HepG2 (cell line): ENCODE measurements at regions not wholly inside any gene's neighbourhood (a gene's known extent, or its start where the extent isn't known, plus 50 kb on each side); places are given as distances from the start of the nearest gene placed in this dataset.

Experiments
- ATAC-seq: fragments of 200-7000 bp; cut with Tn5 transposase; 3 replicates; pipeline ENCODE4 v1.9.1; 2020; ENCODE audit warnings: mild to moderate bottlenecking, moderate library complexity
- BruUV-seq: library from RNA; stranded (reverse); fragments of 400-500 nt; replicated peaks from 2 replicates; lab custom pipeline; 2021; lab: Mats Ljungman, UMichigan
- CTCF ChIA-PET: fragments of 300-600 bp; formaldehyde crosslinking; extraction: SDS; loops from one replicate; lab custom pipeline; 2021; ENCODE audit warnings: low total read pairs, inconsistent platforms, low intra/inter-chr PET ratio; lab: Yijun Ruan, JAX
- POLR2A ChIA-PET: fragments of 350-600 bp; sonication (Branson Sonifier 250); formaldehyde crosslinking; loops from one replicate; lab custom pipeline; 2020; ENCODE audit warnings: antibody characterized with exemption, inconsistent platforms; lab: Yijun Ruan, JAX
- DNase-seq: peaks from one replicate; pipeline ENCODE4 v3.0.0-alpha.2; 2015; ENCODE audit warnings: low spot score
- FAIRE-seq: peaks from 3 replicates; lab custom pipeline; 2011; peaks lifted over from hg19 to GRCh38; lab: Jason Lieb, UNC
- H2AFZ ChIP-seq: one replicate; pipeline ENCODE4 v1.6.1; 2011; ENCODE audit warnings: low read length, inconsistent platforms
- H3K27ac ChIP-seq: fragments of 300-600 bp; 3 replicates; pipeline ENCODE4 v1.8.0; 2011; ENCODE audit warnings: mixed run types, mild to moderate bottlenecking, mixed read lengths, low read length, inconsistent platforms; ENCODE audit not compliant: insufficient read depth; ENCODE audit errors: extremely low read length
- H3K27me3 ChIP-seq, 2 experiments: fragments of 200-600 bp in 1 of 2; 2 replicates in 1 of 2; 3 replicates in 1 of 2; pipeline versions ENCODE4 v1.6.0 to v1.8.0; 2011; ENCODE audit warnings: low read length in 2 of 2, mild to moderate bottlenecking in 2 of 2, moderate library complexity in 2 of 2, inconsistent platforms in 1 of 2; ENCODE audit not compliant: insufficient read depth in 2 of 2, control insufficient read depth in 1 of 2
- H3K36me3 ChIP-seq, 2 experiments: fragments of 200-600 bp in 1 of 2; replicated peaks in 1 of 2; 2 replicates in 1 of 2; 3 replicates in 1 of 2; pipeline versions ENCODE4 v1.5.1 to v1.8.0; 2011; ENCODE audit warnings: low read length in 2 of 2, inconsistent platforms in 1 of 2; ENCODE audit not compliant: insufficient read depth in 2 of 2, control insufficient read depth in 1 of 2
- H3K4me1 ChIP-seq: 2 replicates; pipeline ENCODE4 v1.5.1; 2012; ENCODE audit warnings: low read length, inconsistent platforms; ENCODE audit not compliant: insufficient read depth
- H3K4me2 ChIP-seq: 2 replicates; pipeline ENCODE4 v1.6.0; 2011; ENCODE audit warnings: low read depth, low read length, inconsistent platforms
- H3K4me3 ChIP-seq, 3 experiments: fragments of 200-600 bp in 1 of 3; sonication (generic), shearing (Covaris generic) in 1 of 3; replicated peaks in 1 of 3; 2 replicates each; pipeline ENCODE4 v1.5.1; 2011 to 2016; ENCODE audit warnings: low read length in 3 of 3, inconsistent platforms in 2 of 3, low read depth in 2 of 3, mild to moderate bottlenecking in 2 of 3, control low read depth in 1 of 3, mixed read lengths in 1 of 3; ENCODE audit not compliant: insufficient read depth in 1 of 3
- H3K79me2 ChIP-seq: one replicate; pipeline ENCODE4 v1.6.1; 2011; ENCODE audit warnings: low read length, inconsistent platforms; ENCODE audit not compliant: insufficient read depth
- H3K9ac ChIP-seq: 2 replicates; pipeline ENCODE4 v1.6.0; 2011; ENCODE audit warnings: mild to moderate bottlenecking, low read depth, low read length, inconsistent platforms; ENCODE audit not compliant: insufficient read depth
- H3K9me3 ChIP-seq: 2 replicates; pipeline ENCODE4 v1.5.1; 2012; ENCODE audit warnings: mild to moderate bottlenecking, low read length
- H4K20me1 ChIP-seq: 2 replicates; pipeline ENCODE4 v1.6.0; 2011; ENCODE audit warnings: inconsistent platforms, mild to moderate bottlenecking, low read length, moderate library complexity; ENCODE audit not compliant: insufficient read depth
- FLYWCH1 ChIP-seq: sonication (generic); formaldehyde crosslinking; IDR thresholded peaks from 2 replicates; pipeline ENCODE4 v1.8.1; 2023; ENCODE audit warnings: mild to moderate bottlenecking, missing genetic modification reagents
- HMG20B ChIP-seq: conservative IDR thresholded peaks from 2 replicates; pipeline ENCODE4 v1.6.1; 2016; ENCODE audit warnings: missing genetic modification reagents, missing compliant biosample characterization
- KMT2B ChIP-seq: IDR thresholded peaks from 2 replicates; pipeline ENCODE4 v1.6.1; 2016; ENCODE audit warnings: missing genetic modification reagents, missing compliant biosample characterization
- POLR2AphosphoS2 ChIP-seq: IDR thresholded peaks from 2 replicates; pipeline ENCODE4 v1.6.1; 2011; ENCODE audit warnings: low read depth, low read length, improper control_type of control experiment
- ZFP36L2 ChIP-seq: sonication (generic); formaldehyde crosslinking; IDR thresholded peaks from 2 replicates; pipeline ENCODE4 v1.4.0; 2020; ENCODE audit warnings: missing genetic modification reagents
- ZFY ChIP-seq: sonication (generic); formaldehyde crosslinking; IDR thresholded peaks from 2 replicates; pipeline ENCODE4 v1.4.0; 2020; ENCODE audit warnings: missing genetic modification reagents
- ZNF44 ChIP-seq: sonication (generic); formaldehyde crosslinking; IDR thresholded peaks from 2 replicates; pipeline ENCODE4 v1.5.1; 2020; ENCODE audit warnings: mild to moderate bottlenecking, missing genetic modification reagents
- ZNF451 ChIP-seq: sonication (generic); formaldehyde crosslinking; IDR thresholded peaks from 2 replicates; pipeline ENCODE4 v1.5.0; 2020; ENCODE audit warnings: mild to moderate bottlenecking, missing genetic modification reagents
- ZNF558 ChIP-seq: sonication (generic); formaldehyde crosslinking; IDR thresholded peaks from 2 replicates; pipeline ENCODE4 v1.9.0; 2022; ENCODE audit warnings: mild to moderate bottlenecking, missing genetic modification reagents, borderline replicate concordance
- ZNF564 ChIP-seq: sonication (generic); formaldehyde crosslinking; IDR thresholded peaks from 2 replicates; pipeline ENCODE4 v1.8.1; 2023; ENCODE audit warnings: mild to moderate bottlenecking, missing genetic modification reagents
- ZNF605 ChIP-seq: sonication (generic); formaldehyde crosslinking; IDR thresholded peaks from 2 replicates; pipeline ENCODE4 v1.8.0; 2022; ENCODE audit warnings: mild to moderate bottlenecking, missing genetic modification reagents
- ZNF816 ChIP-seq: sonication (generic); formaldehyde crosslinking; IDR thresholded peaks from 2 replicates; pipeline ENCODE4 v1.8.0; 2022; ENCODE audit warnings: missing genetic modification reagents, mild to moderate bottlenecking, borderline replicate concordance
- WGBS: methylation state at CpG from one replicate; pipeline ENCODE4 v1.1.6; 2017; ENCODE audit warnings: low lambda C conversion rate; 5-methylcytosine and 5-hydroxymethylcytosine counted together
- in situ Hi-C: cut with HindIII; loops from 2 replicates; pipeline ENCODE4 v1.10.0; 2017; ENCODE audit warnings: low pct_unique_long_range_greater_than_20kb; ENCODE audit not compliant: extremely low pct_ligation_motif_present
- intact Hi-C: fragments of 100-400 bp; cut with micrococcal nuclease; formaldehyde crosslinking; loops from one replicate; pipeline ENCODE4 v1.10.0; 2022; ENCODE audit not compliant: unreplicated experiment
- TF ChIP-seq, protein P1 (sequence below): IDR thresholded peaks from 2 replicates; pipeline ENCODE4 v1.6.1; 2016; ENCODE audit warnings: low read depth
- TF ChIP-seq, protein P2 (sequence below): IDR thresholded peaks from 2 replicates; pipeline ENCODE4 v1.6.1; 2016; ENCODE audit warnings: mild to moderate bottlenecking, missing biosample characterization, missing genetic modification reagents
- TF ChIP-seq, protein P3 (sequence below): sonication (generic); formaldehyde crosslinking; IDR thresholded peaks from 2 replicates; pipeline ENCODE4 v1.5.0; 2020; ENCODE audit warnings: mild to moderate bottlenecking, missing genetic modification reagents

- DNase-seq (no peak), FAIRE-seq (no peak), ATAC-seq (no peak)
- in situ Hi-C loops (no loop called here), intact Hi-C loops (no loop called here)
- Histone ChIP-seq H2AFZ (no peak overlapping the region), H3K27ac (no peak overlapping the region), H3K36me3 (no peaks in the 10 kb centered on the region), H3K9ac (no peak overlapping the region), H3K4me2 (no peak overlapping the region), H4K20me1 (no peaks in the 10 kb centered on the region), H3K4me1 (no peaks in the 10 kb centered on the region), H3K4me3 (no peak overlapping the region), H3K79me2 (no peaks in the 10 kb centered on the region), H3K9me3 (no peaks in the 10 kb centered on the region), H3K27me3 (no peaks in the 10 kb centered on the region)
- no TSS peak for BruUV-seq
- ChIA-PET POLR2A (no interaction called here), CTCF (no interaction called here)
- no peak for TF ChIP-seq ZNF451
- TF ChIP-seq, protein P1, sequence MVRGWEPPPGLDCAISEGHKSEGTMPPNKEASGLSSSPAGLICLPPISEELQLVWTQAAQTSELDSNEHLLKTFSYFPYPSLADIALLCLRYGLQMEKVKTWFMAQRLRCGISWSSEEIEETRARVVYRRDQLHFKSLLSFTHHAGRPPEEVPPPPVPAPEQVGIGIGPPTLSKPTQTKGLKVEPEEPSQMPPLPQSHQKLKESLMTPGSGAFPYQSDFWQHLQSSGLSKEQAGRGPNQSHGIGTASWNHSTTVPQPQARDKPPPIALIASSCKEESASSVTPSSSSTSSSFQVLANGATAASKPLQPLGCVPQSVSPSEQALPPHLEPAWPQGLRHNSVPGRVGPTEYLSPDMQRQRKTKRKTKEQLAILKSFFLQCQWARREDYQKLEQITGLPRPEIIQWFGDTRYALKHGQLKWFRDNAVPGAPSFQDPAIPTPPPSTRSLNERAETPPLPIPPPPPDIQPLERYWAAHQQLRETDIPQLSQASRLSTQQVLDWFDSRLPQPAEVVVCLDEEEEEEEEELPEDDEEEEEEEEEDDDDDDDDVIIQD (CRISPR knock-in tag), result no peak
- no peak for TF ChIP-seq ZFP36L2
- no peak for TF ChIP-seq ZNF605
- TF ChIP-seq, protein P2, sequence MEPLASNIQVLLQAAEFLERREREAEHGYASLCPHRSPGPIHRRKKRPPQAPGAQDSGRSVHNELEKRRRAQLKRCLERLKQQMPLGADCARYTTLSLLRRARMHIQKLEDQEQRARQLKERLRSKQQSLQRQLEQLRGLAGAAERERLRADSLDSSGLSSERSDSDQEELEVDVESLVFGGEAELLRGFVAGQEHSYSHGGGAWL (CRISPR knock-in tag), result no peak
- TF ChIP-seq FLYWCH1, result no peak
- no peak for TF ChIP-seq ZFY (CRISPR knock-in tag)
- WGBS, result 23% methylated on average over 2 of the region's 2 CpGs
Measured at GRCh38 chr12:39032448-39032847, 127.1 kb upstream of the CPNE8 start.

DNA sequence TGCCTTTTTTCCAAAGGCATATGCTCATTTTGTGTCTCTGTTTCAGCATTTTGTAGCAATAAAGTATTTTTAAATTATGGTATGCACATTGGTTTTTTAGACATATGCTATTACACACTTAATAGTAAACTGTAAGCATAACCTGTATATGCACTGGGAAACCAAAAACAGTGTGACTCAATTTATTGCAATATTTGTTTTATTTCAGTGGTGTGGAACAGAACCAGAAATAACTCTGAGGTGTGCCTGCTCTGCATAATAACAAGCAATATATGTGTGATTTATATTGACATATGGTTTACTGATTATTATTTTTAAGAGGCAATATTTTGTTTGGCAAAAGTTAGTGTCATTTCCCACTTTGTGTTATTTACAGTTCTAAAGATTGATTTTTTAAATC, 126.6 kb upstream of the CPNE8 start:
- DNase-seq, result no peak
- H3K4me3 ChIP-seq, result no peak overlapping the region
- H2AFZ ChIP-seq, result no peak overlapping the region
- ChIA-PET CTCF (no interaction called here), POLR2A (no interaction called here)
- H3K4me2 ChIP-seq, result no peak overlapping the region
- no peaks in the 10 kb centered on the region for H3K27me3 ChIP-seq
- no peak overlapping the region for H3K9ac ChIP-seq
- H3K36me3 ChIP-seq, result no peaks in the 10 kb centered on the region
- H3K4me1 ChIP-seq, result no peaks in the 10 kb centered on the region
- BruUV-seq, result no TSS peak
- no peak for ATAC-seq
- no peaks in the 10 kb centered on the region for H4K20me1 ChIP-seq
- no peaks in the 10 kb centered on the region for H3K9me3 ChIP-seq
- no peak overlapping the region for H3K27ac ChIP-seq
- in situ Hi-C loops (no loop called here), intact Hi-C loops (no loop called here)
- no peak for FAIRE-seq
- no peaks in the 10 kb centered on the region for H3K79me2 ChIP-seq
- TF ChIP-seq ZNF564 (no peak), ZNF816 (CRISPR knock-in tag) (no peak), ZNF558 (CRISPR knock-in tag) (no peak), ZFY (CRISPR knock-in tag) (no peak), HMG20B (CRISPR knock-in tag) (no peak), POLR2AphosphoS2 (no peak), ZNF44 (no peak), KMT2B (CRISPR knock-in tag) (no peak)
- TF ChIP-seq, protein P3, sequence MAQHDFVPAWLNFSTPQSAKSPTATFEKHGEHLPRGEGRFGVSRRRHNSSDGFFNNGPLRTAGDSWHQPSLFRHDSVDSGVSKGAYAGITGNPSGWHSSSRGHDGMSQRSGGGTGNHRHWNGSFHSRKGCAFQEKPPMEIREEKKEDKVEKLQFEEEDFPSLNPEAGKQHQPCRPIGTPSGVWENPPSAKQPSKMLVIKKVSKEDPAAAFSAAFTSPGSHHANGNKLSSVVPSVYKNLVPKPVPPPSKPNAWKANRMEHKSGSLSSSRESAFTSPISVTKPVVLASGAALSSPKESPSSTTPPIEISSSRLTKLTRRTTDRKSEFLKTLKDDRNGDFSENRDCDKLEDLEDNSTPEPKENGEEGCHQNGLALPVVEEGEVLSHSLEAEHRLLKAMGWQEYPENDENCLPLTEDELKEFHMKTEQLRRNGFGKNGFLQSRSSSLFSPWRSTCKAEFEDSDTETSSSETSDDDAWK (CRISPR knock-in tag), result no peak
